Activated CD4-positive, alpha-beta T cell treated with anti-CD3 and anti-CD28 coated beads, Interleukin-2, Interleukin-4, amounts not matched to agents 100 ng/mL and 50 ng/mL, durations not matched to agents 16 hours and 8 hours (primary cell): ENCODE measurements at regions not wholly inside any gene's neighbourhood (a gene's known extent, or its start where the extent isn't known, plus 50 kb on each side); places are given as distances from the start of the nearest gene placed in this dataset.
"Not testable (repeated sequence)": the region's sequence is repeated elsewhere in the genome, so short reads cannot be mapped to it uniquely, and the experiment has no call there.

Source experiments
- DNase-seq: peaks from one replicate; pipeline ENCODE4 v3.0.0-alpha.2; 2020; ENCODE audit warnings: low spot score

DNA sequence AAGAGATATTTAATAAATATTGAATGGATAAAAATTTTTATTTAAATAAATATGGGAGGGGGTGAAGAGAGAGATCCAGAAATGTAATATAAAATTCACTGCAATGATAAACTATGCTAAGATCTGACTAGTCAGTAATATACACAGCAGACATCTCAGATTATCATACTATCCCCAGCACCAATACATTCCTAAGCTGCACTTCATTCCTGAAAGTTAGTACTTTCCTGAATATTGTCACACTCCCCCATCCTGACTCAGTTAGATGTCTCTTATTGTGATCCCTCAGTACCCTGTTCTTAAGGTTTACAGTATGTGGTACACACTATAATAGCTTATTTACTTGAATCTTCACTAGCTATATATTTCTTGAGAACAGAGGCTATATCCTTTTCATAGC is 88.3 kb upstream of the KCNQ5 start:
- no peak for DNase-seq

DNA sequence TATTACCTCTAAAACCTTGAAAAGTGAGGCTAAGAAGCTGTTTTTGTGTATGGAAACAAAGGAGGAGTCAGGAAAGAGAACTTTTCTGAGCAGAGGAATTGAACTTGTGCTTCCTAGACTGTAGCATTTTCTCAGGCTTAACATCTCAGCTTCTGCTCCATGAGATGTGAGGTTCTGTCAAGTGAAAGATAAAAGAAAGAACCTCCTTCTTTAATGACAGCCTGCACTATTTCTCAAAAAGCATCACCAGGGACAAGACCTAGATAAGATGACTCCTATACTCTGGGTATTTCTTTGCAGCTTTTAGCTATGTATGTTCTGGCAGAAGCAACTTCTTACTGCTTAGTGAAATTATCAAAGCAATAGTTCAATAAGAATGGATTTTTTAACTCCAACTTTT is 87.6 kb upstream of the KCNQ5 start:
- DNase-seq: no peak

DNA sequence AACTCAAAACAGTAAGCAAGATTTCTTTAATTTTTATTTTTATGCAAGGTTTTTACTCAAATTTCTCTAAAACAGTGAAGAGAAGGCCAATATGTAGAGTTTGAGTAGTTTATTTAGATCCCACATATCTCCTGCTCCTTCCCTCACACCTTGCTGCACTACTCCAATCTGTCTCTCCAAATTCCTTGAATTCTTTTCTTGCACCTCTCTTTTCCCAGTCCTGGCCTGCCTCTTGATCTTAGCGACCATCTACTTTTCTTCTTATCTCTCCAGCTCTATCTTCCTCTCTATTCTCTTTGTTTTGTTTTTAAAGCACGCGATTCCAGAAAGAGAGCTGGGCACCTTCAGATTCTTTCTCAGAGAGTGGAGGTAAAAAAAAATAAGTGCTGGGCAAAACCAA is 86.7 kb upstream of the KCNQ5 start:
- no peak for DNase-seq

DNA sequence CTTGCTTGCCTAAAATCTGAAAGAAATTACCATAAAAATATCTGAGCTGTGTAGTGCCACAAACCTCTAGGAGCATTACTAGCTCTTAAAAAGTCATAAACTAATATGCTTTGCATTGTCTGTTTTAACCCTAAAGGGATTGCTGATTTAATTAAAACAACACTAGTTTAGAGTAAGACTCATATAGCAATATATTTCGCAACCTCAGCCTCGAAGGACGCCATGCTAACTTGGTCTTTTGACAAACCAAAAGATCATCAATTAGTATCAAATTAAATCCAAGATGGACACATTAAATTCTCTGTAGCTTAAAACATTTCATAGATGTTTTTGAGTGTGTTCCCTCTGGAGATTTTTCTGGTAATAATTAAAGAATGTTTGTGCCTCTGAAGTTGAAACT is 74.8 kb upstream of the KCNQ5 start:
- DNase-seq: no peak

DNA sequence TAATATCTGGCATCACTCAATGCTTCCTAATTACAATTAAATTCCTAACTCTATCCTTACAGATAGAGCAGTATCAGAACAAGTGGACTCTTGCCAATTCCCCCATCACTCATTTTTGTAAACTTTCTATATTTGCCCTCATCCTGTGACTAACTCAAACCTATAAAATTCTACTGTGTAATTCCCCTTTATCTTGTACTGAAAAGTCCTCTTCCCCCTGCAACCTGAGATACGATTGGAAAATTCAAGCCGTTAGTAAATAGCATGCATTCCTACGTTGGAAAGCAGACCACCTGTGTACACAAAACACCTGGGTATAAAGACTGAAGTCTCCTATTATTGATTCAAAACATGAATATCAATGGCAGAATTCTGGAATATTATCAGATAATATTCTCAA is 70.4 kb upstream of the KCNQ5 start:
- no peak for DNase-seq

DNA sequence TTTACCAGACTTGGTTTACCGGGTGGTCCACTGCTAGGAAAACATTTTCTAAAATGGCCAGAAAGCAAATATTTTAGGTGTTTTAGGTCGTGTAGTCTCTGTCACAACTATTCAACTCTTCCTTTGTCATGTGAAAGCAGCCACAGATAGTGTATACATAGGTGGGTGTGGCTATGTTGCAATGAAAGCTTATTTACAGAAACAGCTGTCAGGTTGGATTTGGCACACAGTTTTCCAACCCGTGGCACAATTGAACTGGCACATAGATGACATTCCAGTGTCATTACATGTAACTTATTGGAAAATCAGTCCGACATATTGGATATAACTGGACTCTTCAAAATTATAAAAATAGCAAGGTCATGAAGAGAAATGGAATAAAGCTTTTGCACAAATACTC is 68.9 kb upstream of the KCNQ5 start:
- no peak for DNase-seq

DNA sequence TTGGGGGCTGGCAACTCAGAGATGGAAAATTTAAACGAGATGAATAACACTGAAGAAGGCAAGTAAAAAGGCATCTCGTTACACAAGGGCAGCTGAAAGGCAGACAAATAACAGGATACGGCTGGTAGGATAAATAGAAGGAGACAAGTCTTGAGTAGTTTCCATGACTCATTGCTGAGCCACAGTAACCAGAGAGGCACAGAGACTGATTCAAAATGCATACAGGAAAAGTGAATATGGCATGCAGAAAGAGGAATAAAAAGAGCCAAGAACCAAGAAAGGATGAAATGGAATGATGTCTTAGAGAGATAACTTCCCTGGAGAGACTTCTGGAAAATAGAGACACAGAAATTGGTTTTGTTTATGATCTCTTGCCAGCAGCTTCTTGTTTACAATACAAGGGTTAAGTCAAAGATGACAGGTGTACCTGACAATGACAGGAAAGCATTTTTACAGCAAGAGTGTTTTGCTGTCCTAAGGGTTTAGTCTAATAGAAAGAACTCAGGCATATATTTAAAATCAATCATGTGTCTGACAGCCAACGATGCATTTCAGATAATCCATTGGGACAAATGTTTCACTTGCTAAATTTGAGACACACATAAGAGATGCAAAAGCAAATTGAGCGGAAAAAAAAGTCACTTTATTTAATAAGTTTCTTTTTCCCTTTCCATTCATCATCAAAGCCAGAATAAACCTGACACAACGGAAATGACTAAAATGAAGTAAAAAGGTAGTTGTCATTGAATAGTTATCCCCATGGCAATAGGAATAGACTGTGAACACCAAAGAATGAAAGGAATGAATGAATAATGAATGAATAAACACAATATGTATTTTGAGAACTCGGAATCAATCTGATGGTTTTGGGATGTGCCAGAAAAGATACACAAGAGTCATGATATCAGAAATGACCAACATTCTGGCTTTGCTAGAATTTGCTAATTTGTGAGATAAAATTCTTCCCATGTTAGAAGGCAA is 68.0 kb upstream of the KCNQ5 start:
- DNase-seq: no peak

DNA sequence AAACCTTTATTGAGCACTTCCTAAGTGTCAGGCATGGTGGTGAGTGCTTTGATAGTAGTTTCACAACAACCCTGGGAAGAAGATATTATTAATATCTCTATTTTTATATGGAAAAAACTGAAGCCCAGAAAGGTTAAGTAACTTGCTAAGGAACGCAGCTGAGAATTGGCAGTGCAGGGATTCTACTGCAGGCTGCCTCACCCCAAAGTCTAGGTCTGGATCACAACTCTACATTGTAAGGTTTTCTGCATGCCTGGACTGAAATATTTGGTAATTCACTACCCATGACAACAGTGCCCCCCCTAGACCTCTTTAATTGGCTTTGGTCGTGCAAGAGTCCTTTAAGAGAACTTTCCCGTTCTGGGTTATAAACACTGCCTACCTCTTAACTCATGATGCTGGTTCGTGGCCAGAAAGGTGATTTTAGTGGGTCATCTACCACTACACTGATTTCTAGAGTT is 67.1 kb upstream of the KCNQ5 start:
- no peak for DNase-seq

DNA sequence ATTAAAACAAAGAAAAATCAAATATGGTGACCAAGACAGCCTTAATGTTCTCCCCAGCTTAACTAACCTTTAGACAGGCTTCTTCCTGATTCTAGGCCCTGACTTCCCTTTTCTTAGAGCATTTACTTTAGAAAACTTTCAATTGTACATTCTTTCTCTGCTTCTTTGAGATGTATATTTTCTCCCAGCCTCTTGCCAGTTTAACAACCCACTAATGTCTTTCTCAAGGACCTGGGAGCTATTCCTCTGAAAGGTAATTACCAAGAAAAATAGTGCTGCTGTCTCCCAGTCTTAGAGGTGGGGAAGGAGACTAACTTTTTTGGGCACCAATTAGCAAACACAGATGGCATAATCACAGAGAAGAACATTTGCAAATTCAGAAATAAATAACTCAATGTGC is 62.8 kb upstream of the KCNQ5 start:
- no peak for DNase-seq

DNA sequence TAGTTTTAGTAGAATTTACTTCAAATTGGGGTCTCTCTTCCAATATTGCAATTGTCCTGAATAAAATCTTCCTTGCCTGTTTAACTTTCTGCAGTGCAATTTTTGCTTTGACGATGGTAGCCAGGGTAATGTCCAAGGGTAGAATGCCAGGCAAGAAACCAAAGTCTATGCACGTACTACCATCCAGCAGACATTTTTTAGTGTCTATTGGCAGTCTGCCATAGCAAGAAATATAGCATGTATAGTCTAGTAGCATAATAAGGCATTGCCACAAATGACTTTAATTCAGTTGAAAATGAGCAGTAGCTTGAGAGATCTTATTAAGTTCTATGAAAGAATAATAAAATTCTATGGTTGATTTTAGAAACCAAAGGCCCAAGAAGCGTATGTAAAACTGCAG is 62.3 kb upstream of the KCNQ5 start:
- no peak for DNase-seq

DNA sequence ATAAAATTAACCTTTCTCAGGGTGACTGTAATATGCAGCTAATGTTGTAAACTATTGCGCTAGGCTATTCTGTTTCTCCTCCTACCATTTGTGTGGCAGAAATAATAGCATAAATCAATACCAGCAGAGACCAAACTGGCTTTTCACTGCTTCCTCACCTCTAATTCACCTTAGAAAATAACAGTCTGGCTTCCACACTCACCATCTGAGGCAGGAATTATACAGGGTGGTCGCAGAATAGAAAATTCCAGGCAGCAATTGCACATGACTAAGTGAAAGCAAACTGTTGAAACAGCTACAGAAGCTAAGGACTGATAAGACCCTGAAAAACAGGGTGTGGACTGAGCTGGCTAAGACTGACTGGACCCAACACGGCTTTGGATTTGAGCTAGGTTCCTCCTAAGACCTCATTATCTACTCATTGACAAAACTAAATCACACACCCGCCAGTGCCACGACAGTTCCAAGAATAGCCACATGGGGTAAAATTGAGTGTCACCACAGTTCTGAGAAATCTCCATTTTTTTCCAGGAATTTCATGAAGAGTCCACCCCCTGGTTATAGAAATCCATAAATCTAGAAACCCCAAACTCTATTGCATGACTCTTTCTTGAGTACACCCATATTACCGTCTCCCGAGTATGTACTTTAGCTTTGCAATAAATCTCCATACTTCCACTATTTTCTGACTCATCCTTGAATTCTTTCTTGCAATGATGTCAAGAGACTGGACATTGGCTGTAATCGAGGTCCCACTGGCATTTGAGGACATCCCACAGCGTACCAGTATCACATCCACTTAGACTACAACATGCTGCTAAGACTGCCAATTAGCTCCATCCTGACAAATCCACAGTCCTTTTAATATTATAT is 60.9 kb upstream of the KCNQ5 start:
- no peak for DNase-seq

DNA sequence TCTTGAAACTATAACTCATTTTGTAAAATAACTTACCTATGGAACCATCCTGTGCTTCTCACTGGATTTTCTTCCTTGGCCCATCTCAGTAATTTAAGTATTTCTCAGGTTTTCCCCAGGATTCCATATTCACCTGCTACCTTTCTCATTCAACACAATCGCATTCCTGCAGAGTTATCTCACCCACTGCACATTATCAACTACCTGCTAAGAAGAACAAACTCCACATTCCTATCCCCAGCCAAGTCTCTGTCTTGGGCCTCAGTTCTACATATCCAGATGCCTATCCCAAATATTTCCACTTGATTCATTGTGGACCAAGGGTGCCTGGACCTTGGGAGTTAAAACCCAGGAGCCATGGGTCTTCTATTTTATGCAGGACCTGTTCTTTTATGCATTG is 60.2 kb upstream of the KCNQ5 start:
- no peak for DNase-seq

DNA sequence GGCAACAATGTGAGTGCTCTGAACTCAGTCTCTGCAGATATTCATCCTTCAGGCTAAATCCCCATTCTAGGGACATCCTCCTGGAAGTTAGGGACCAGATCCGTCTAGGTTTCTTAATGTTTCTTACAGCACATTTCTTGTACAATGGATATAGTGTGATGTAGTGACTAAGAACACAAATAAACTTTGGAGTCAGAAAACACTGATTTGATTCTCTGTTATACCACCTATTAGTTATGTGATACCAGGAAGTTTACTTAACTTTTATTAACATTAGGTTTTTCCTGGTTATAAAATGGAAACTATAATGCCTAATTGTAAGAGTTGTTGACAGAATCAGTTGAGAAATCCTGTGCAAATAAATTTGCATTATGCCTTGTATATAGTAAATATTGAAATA is 57.6 kb upstream of the KCNQ5 start:
- DNase-seq: no peak

DNA sequence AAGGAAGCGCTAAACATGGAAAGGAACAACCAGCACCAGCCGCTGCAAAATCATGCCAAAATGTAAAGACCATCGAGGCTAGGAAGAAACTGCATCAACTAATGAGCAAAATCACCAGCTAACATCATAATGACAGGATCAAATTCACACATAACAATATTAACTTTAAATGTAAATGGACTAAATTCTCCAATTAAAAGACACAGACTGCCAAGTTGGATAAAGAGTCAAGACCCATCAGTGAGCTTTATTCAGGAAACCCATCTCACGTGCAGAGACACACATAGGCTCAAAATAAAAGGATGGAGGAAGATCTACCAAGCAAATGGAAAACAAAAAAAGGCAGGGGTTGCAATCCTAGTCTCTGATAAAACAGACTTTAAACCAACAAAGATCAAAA is 49.9 kb upstream of the KCNQ5 start:
- DNase-seq: not testable (repeated sequence)
